Left colon (tissue), 2 donors: ENCODE measurements at regions not wholly inside any gene's neighbourhood (a gene's known extent, or its start where the extent isn't known, plus 50 kb on each side); places are given as distances from the start of the nearest gene placed in this dataset.
A peak's percentile ranks its signal among the peaks of the same experiment; 100 is the strongest.
"Not testable (repeated sequence)": the region's sequence is repeated elsewhere in the genome, so short reads cannot be mapped to it uniquely, and the experiment has no call there.

Experiments used
- ATAC-seq: fragments of 200-7000 bp; cut with Tn5 transposase; one replicate; pipeline ENCODE4 v1.9.1; 2020; ENCODE audit warnings: mild to moderate bottlenecking, moderate library complexity
- DNase-seq, 2 donors: peaks; one replicate each; pipeline ENCODE4 v3.0.0-alpha.2; 2020
- intact Hi-C, 2 donors: fragments of 100-400 bp; cut with DNase I in 1 of 2; cut with micrococcal nuclease in 1 of 2; formaldehyde crosslinking; loops; one replicate each; pipeline versions ENCODE4 v1.11.2 to v1.14.0; 2022; cut with DNase I, micrococcal nuclease
- donor health status: DM: no; HTN: no; CAD: no.
- donor health status: DM: yes; HTN: yes; CAD: no.

DNA sequence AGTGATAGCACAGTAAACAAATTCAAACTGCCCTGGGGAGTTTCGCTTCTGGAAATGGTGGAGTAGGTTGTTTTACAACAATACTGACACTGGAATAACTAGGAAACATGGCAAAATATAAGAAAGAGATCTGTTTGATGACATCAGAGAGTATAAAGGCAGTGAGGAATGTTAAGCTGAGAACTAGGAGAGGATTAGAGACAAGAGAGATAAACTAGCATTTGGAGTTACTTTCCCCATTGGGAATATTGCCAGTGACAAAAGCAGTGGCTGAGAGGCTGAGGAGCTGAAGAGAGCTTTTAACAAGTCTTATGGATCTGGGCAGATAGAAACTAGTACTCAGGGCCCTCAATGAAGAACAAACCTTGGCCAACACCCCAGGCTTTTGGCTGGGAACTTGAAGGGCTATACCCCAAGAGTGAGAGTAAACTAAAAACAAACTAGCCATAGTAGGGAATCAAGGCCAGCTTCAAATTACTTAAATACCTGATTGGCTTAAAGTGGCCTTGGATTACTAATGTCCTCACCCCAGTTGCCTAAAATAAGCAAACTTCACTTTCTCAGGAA lies 280.4 kb downstream of the KLF13 start:
- ATAC-seq (no peak), DNase-seq (no peak)
- intact Hi-C loops: no loop called here

DNA sequence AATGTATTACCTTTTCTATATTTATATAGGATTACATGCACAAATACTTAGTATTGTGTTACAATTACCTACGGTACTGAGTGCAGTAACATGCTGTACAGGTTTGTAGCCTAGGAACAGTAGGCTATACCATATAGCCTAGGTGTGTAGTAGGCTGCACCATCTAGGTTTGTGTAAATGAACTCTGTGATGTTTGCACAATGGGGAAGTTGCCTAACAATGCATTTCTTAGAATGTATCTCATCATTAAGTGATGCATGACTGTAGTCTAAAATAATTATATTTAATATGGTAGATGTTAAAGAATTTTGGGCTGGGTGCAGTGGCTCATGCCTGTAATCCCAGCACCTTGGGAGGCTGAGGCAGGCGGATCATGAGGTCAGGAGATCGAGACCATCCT lies 281.0 kb downstream of the KLF13 start:
- ATAC-seq: no peak
- DNase-seq: no peak
- intact Hi-C loops: no loop called here

- ATAC-seq (peak; percentile 26), DNase-seq (no peak)
- intact Hi-C loops: no loop called here
Observed at GRCh38 chr15:31609258-31609681, 282.6 kb downstream of the KLF13 start.

GRCh38 chr15:31609906-31610305 lies 283.3 kb downstream of the KLF13 start:
- DNase-seq (no peak), ATAC-seq (no peak)
- intact Hi-C loops: no loop called here

DNA sequence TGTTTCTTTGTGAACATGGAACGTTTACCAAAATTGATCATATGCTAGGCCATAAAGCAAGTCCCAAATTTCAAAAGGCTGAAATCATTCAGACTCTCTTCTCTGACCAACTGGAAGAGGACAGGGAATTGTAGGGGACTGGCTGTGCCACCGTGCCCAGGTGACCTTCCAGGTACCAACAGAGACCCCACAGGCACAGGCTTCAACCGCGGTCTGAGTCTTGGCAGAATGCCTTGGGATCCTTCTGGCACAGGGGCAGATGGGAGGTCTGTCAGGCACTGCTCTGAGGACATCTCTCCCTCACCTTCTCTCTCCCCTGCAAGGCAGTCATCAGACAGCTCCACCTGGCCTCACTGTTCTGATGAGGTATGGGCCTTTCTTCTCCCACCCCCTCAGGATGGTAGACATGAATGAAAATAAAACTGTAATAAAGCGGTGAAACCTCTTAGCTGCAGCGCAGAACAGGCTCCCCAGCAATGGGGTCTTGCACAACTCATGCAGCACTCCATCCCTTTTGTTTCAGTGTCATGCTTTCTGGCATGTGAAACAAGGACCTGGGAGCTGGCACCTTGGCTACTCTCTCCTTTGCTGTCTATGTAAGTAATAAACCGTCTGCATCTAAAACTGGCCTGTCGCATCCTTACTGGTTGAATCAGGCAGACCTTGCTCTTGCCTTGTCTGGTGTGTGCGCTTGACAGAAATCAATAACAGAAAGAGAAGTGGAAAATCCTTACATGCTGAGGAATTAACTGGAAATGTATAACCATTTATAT lies 289.2 kb downstream of the KLF13 start:
- intact Hi-C loops: no loop called here
- ATAC-seq: no peak
- DNase-seq: no peak

DNA sequence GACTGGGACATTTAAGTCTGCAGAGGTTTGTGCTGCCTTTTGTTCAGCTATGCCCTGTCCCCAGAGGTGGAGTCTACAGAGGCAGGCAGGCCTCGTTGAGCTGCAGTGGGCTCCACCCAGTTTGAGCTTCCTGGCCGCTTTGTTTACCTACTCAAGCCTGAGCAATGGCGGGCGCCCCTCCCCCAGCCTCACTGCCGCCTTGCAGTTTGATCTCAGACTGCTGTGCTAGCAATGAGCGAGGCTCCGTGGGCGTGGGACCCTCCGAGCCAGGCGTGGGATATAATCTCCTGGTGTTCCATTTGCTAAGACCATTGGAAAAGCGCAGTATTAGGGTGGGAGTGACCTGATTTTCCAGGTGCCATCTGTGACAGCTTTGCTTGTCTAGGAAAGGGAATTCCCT lies 296.7 kb downstream of the KLF13 start:
- intact Hi-C loops, DNase-seq, ATAC-seq: not testable (repeated sequence)

GRCh38 chr15:31624115-31624514 lies 297.5 kb downstream of the KLF13 start:
- DNase-seq, ATAC-seq, intact Hi-C loops: not testable (repeated sequence)

- DNase-seq: peak; percentile 32 to 65
- ATAC-seq: peak; percentile 91
- intact Hi-C loops: not testable (repeated sequence)
Observed at GRCh38 chr15:31635715-31636114, 309.1 kb downstream of the KLF13 start.

GRCh38 chr15:31636911-31637310 lies 310.3 kb downstream of the KLF13 start:
- DNase-seq, intact Hi-C loops: not testable (repeated sequence)

GRCh38 chr15:31643955-31644354 lies 317.3 kb downstream of the KLF13 start:
- DNase-seq, intact Hi-C loops: not testable (repeated sequence)
- peak; percentile 24 for ATAC-seq

More at GRCh38 chr15:31636911-31637310, 310.3 kb downstream of the KLF13 start:
- ATAC-seq: peak; percentile 51

DNA sequence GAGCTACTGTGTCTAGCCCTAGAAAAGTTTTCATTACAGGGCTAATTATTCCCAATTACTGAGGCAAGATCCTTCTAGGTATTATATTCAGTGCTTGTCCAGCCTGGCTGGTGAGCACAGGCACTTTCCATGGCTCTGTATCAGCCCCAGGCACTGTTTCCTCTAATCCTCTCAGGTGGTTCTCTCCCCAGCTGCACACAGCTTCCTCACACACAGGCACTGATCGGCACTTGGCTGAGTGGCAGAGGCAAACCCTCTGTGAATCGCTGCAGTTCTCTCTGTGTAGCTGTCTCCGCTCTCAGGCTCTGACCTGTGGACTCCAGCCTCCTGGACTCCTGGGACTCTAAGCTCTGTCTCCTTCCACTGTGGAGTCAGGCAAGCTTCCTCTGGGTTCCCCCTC lies 318.1 kb downstream of the KLF13 start:
- DNase-seq, intact Hi-C loops: not testable (repeated sequence)
- ATAC-seq: peak; percentile 19

DNA sequence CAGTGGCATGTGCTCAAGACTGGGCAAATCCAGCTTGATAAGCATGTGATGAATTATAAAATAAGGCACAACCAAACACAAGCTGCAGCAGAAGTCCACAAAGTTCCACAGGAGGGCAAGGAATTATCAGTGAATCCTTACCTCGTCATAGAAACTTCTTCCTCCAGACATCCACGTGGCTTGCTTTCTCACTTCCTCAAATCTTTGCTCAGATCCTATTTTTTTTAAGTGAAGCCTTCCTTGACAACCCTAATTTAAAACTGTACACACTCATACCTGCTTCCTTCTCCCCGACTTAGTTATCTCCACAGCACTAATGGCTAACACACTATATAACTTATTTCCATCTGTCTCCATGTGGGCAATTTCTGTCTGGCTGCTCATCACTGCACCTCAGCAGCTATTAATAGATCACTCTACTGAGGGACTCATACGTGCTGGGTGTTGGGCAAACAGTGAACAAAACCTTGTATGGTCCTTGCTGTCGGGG lies 320.7 kb downstream of the KLF13 start:
- DNase-seq, intact Hi-C loops, ATAC-seq: not testable (repeated sequence)

GRCh38 chr15:31649634-31650033 lies 323.0 kb downstream of the KLF13 start:
- DNase-seq, ATAC-seq, intact Hi-C loops: not testable (repeated sequence)

GRCh38 chr15:31650055-31650701 lies 323.5 kb downstream of the KLF13 start:
- ATAC-seq (peak; percentile 92), DNase-seq (peak in 1 of 2 donors; percentile 72)
- intact Hi-C loops: not testable (repeated sequence)

DNA sequence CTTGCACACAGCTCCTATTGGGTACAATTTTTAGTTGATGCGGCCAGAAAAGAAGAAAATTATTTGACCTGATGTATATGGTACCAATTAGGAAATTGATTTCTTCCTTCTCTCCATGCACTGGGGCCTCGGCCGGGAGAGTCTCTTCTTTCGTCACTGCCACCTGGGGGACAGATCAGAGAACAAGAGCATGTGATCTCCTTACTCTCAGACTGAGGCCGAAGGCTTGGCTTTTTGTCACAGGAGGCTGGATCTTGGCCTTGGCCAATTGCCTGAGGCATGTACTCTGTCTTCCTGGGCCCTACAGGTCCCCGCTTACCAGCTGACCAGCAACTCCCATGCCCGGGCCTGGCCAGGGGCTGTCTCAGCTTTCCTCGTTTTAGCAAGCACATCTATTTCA lies 330.3 kb downstream of the KLF13 start:
- DNase-seq, intact Hi-C loops, ATAC-seq: not testable (repeated sequence)

- intact Hi-C loops: no loop called here
- no peak for ATAC-seq
- no peak for DNase-seq
Observed at GRCh38 chr15:31660816-31661215, 334.2 kb downstream of the KLF13 start.

DNA sequence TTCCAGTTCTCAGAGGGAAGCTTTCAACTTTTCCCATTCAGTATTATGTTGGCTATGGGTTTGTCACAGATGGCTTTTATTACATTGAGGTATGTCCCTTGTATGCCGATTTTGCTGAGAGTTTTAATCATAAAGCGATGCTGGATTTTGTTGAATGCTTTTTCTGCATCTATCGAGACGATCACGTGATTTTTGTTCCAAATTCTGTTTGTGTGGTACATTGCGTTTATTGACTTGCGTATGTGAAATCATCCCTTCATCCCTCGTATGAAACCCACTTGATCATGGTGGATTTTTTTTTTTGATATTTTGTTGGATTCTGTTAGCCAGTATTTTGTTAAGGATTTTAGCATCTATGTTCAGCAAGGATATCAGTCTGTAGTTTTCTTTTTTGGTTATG lies 339.1 kb downstream of the KLF13 start:
- ATAC-seq, intact Hi-C loops, DNase-seq: not testable (repeated sequence)

GRCh38 chr15:31669158-31669908 lies 342.7 kb downstream of the KLF13 start:
- intact Hi-C loops: not testable (repeated sequence)
- ATAC-seq (peak; percentile 90), DNase-seq (peak; percentile 74 to 79)

DNA sequence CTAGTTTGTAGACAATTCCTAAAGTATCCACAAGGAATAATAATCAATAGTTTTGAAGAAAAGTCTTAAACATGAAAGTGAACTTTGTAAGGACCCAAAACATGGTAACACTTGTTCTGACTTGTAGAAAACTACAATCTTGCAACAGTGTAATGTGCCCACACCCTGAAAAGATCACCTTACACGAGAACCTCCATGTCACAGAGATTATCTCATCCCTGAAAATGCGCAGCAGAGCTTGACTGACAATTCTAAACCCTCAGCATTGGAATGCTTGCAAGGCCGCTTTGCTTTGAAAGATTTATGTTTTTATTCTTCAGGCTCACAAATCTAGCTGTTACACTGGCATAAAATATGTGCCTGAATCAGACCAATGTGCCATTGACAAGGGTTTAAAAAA lies 346.6 kb downstream of the KLF13 start:
- ATAC-seq, intact Hi-C loops, DNase-seq: not testable (repeated sequence)
